GM19455 (cell line): ENCODE measurements at regions not wholly inside any gene's neighbourhood (a gene's known extent, or its start where the extent isn't known, plus 50 kb on each side); places are given as distances from the start of the nearest gene placed in this dataset.

Experiments
- ATAC-seq: cut with Tn5 transposase; IDR thresholded peaks from one replicate; pipeline ENCODE4 v1.9.1; 2021; ENCODE audit not compliant: unreplicated experiment

GRCh38 chr13:68368922-68369321 lies 1138.8 kb upstream of the PCDH9 start:
- no peak for ATAC-seq

- ATAC-seq: no peak
Observed at GRCh38 chr13:68359105-68359504, 1129.0 kb upstream of the PCDH9 start.

- ATAC-seq: no peak
Observed at GRCh38 chr13:68358294-68358705, 1128.2 kb upstream of the PCDH9 start.

GRCh38 chr13:68350554-68350953 lies 1120.4 kb upstream of the PCDH9 start:
- no peak for ATAC-seq

GRCh38 chr13:68347220-68347619 lies 1117.1 kb upstream of the PCDH9 start:
- ATAC-seq: no peak

- ATAC-seq: no peak
Observed at GRCh38 chr13:68345963-68346531, 1115.9 kb upstream of the PCDH9 start.

GRCh38 chr13:68323124-68323523 lies 1093.0 kb upstream of the PCDH9 start:
- no peak for ATAC-seq

- no peak for ATAC-seq
Observed at GRCh38 chr13:68319384-68319783, 1089.2 kb upstream of the PCDH9 start.

GRCh38 chr13:68304286-68304893 lies 1074.3 kb upstream of the PCDH9 start:
- ATAC-seq: no peak

- no peak for ATAC-seq
Observed at GRCh38 chr13:68293631-68294030, 1063.5 kb upstream of the PCDH9 start.

GRCh38 chr13:68292601-68293000 lies 1062.5 kb upstream of the PCDH9 start:
- no peak for ATAC-seq

- ATAC-seq: no peak
Observed at GRCh38 chr13:68291595-68291994, 1061.5 kb upstream of the PCDH9 start.

- no peak for ATAC-seq
Observed at GRCh38 chr13:68275758-68276157, 1045.6 kb upstream of the PCDH9 start.

- ATAC-seq: no peak
Observed at GRCh38 chr13:68272652-68273051, 1042.5 kb upstream of the PCDH9 start.

- ATAC-seq: no peak
Observed at GRCh38 chr13:68264692-68265091, 1034.6 kb upstream of the PCDH9 start.

GRCh38 chr13:68261105-68261504 lies 1031.0 kb upstream of the PCDH9 start:
- ATAC-seq: no peak

GRCh38 chr13:68257111-68257842 lies 1027.1 kb upstream of the PCDH9 start:
- no peak for ATAC-seq

- no peak for ATAC-seq
Observed at GRCh38 chr13:68254151-68254550, 1024.0 kb upstream of the PCDH9 start.

- no peak for ATAC-seq
Observed at GRCh38 chr13:68234274-68234673, 1004.1 kb upstream of the PCDH9 start.

GRCh38 chr13:68232351-68233130 lies 1002.4 kb upstream of the PCDH9 start:
- no peak for ATAC-seq

GRCh38 chr13:68214691-68215415 lies 984.7 kb upstream of the PCDH9 start:
- no peak for ATAC-seq
